Calu3 (cell line): ENCODE measurements at regions not wholly inside any gene's neighbourhood (a gene's known extent, or its start where the extent isn't known, plus 50 kb on each side); places are given as distances from the start of the nearest gene placed in this dataset.

Experiments used
- BruUV-seq: library from RNA; stranded (reverse); fragments of 400-500 nt; replicated peaks from 2 replicates; lab custom pipeline; 2021; lab: Mats Ljungman, UMichigan
- CTCF ChIA-PET: fragments of 300-600 bp; sonication (Branson Sonifier 250); formaldehyde crosslinking; loops from one replicate; lab custom pipeline; 2022; ENCODE audit warnings: antibody characterized with exemption; lab: Charles Lee
- DNase-seq: peaks from one replicate; pipeline ENCODE4 v3.0.0; 2022
- H3K27ac Mint-ChIP-seq: one replicate; pipeline ENCODE4 v1.8.0; 2022; ENCODE audit warnings: mixed read lengths; ENCODE audit not compliant: unreplicated experiment
- H3K27me3 Mint-ChIP-seq: one replicate; pipeline ENCODE4 v1.8.0; 2022; ENCODE audit warnings: mixed read lengths; ENCODE audit not compliant: unreplicated experiment
- H3K36me3 Mint-ChIP-seq: one replicate; pipeline ENCODE4 v1.8.0; 2022; ENCODE audit warnings: mild to moderate bottlenecking, moderate library complexity, mixed read lengths; ENCODE audit not compliant: insufficient read depth, unreplicated experiment
- H3K4me1 Mint-ChIP-seq: one replicate; pipeline ENCODE4 v1.8.0; 2022; ENCODE audit warnings: mild to moderate bottlenecking, low read depth, mixed read lengths; ENCODE audit not compliant: unreplicated experiment
- H3K4me3 Mint-ChIP-seq: one replicate; pipeline ENCODE4 v1.8.0; 2022; ENCODE audit warnings: mild to moderate bottlenecking, low read depth, moderate library complexity, mixed read lengths; ENCODE audit not compliant: unreplicated experiment
- H3K9me3 Mint-ChIP-seq: one replicate; pipeline ENCODE4 v1.8.0; 2022; ENCODE audit warnings: low read depth, mixed read lengths; ENCODE audit not compliant: unreplicated experiment
- CTCF ChIP-seq: fragments of 200-600 bp; IDR thresholded peaks from one replicate; pipeline ENCODE4 v1.8.0; 2022; ENCODE audit warnings: antibody characterized with exemption; ENCODE audit not compliant: unreplicated experiment
- intact Hi-C: fragments of 100-400 bp; cut with micrococcal nuclease; formaldehyde crosslinking; loops from one replicate; pipeline ENCODE4 v1.10.0; 2022; ENCODE audit not compliant: unreplicated experiment

DNA sequence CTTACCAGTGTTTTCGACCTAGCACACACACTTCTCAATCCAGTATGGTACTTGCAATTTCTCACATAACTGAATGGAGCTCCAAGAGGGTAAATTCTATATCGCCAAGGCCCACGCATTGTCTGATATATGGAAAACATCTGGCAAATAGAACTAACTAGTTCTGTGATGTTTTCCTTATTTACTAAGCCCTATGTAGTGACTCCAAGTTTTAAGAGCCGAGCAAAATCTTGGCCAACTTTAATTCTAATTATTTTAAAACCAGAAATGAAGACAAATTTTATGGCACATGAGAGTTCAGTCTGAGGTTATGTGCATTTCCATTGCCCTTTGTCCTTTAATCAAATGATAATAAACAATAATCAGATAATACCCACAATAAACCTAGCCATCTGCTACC lies 1119.7 kb upstream of the CNTNAP5 start:
- BruUV-seq, result no TSS peak
- H3K27ac Mint-ChIP-seq, result no peak overlapping the region
- no peak for DNase-seq
- intact Hi-C loops, result no loop called here
- no peaks in the 10 kb centered on the region for H3K27me3 Mint-ChIP-seq
- H3K4me1 Mint-ChIP-seq, result no peaks in the 10 kb centered on the region
- H3K36me3 Mint-ChIP-seq, result no peaks in the 10 kb centered on the region
- CTCF ChIA-PET, result no interaction called here
- no peak overlapping the region for H3K4me3 Mint-ChIP-seq
- H3K9me3 Mint-ChIP-seq, result peaks cover 12% of the 10 kb centered on the region
- TF ChIP-seq CTCF, result no peak

DNA sequence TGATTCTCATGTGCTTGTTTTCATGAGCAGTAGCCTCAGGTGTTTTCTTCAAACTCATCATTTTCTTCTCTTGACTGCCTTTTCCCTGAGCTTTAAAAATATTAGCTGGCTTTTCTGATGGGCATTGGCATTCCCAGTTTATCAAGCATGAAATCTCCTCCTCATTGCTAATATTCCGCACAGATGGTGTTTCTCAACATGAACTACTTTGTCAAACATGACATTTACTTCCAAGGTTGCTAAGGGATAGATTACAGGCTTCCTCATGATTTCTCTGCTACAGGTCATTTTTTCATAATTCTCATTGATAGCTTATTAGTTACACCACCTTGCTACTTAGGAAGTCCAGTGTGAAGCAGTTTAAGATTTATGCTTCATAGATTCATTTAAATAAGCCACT lies 1116.9 kb upstream of the CNTNAP5 start:
- intact Hi-C loops, result no loop called here

DNA sequence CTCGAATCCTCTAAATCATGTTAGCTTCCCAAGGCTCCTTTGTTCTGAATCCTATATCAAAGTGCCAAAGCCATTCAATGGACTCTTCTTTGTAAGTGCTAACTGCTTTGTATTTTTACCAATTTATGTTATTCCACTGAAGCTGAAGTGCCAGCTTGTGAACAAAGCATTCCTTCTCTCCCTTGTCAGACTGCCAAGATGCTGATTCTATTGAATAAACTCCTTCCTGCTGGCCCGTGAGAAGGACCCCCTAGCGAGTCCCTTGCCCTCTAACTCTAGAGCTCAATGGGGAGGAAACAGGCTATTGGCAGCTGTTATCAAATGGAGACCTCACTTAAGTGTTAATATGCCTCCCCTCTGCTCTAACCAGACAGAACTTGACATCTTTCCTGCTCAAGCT lies 1097.9 kb upstream of the CNTNAP5 start:
- no peak overlapping the region for H3K27ac Mint-ChIP-seq
- no TSS peak for BruUV-seq
- H3K9me3 Mint-ChIP-seq, result peaks cover 25% of the 10 kb centered on the region
- no peaks in the 10 kb centered on the region for H3K27me3 Mint-ChIP-seq
- H3K36me3 Mint-ChIP-seq, result no peaks in the 10 kb centered on the region
- no peak for TF ChIP-seq CTCF
- H3K4me1 Mint-ChIP-seq, result no peaks in the 10 kb centered on the region
- no peak overlapping the region for H3K4me3 Mint-ChIP-seq
- intact Hi-C loops, result no loop called here
- DNase-seq, result no peak
- CTCF ChIA-PET, result no interaction called here

More for the DNA sequence above, 1116.9 kb upstream of the CNTNAP5 start:
- CTCF ChIA-PET, result no interaction called here
- no peak for TF ChIP-seq CTCF
- BruUV-seq, result no TSS peak
- no peaks in the 10 kb centered on the region for H3K36me3 Mint-ChIP-seq
- no peak overlapping the region for H3K27ac Mint-ChIP-seq
- H3K4me1 Mint-ChIP-seq, result no peaks in the 10 kb centered on the region
- H3K27me3 Mint-ChIP-seq, result no peaks in the 10 kb centered on the region
- H3K9me3 Mint-ChIP-seq, result peaks cover 11% of the 10 kb centered on the region
- no peak overlapping the region for H3K4me3 Mint-ChIP-seq
- DNase-seq, result no peak

- no peak overlapping the region for H3K27ac Mint-ChIP-seq
- H3K4me3 Mint-ChIP-seq, result no peak overlapping the region
- BruUV-seq, result no TSS peak
- H3K4me1 Mint-ChIP-seq, result no peaks in the 10 kb centered on the region
- no peaks in the 10 kb centered on the region for H3K36me3 Mint-ChIP-seq
- no peak for DNase-seq
- CTCF ChIA-PET, result no interaction called here
- TF ChIP-seq CTCF, result no peak
- H3K27me3 Mint-ChIP-seq, result no peaks in the 10 kb centered on the region
- intact Hi-C loops, result no loop called here
- peaks cover 25% of the 10 kb centered on the region for H3K9me3 Mint-ChIP-seq
Measured at GRCh38 chr2:122927710-122928557, 1097.2 kb upstream of the CNTNAP5 start.
